NCI-H345 (cell line): ENCODE measurements at regions not wholly inside any gene's neighbourhood (a gene's known extent, or its start where the extent isn't known, plus 50 kb on each side); places are given as distances from the start of the nearest gene placed in this dataset.

Source experiments
- DNase-seq: peaks from one replicate; lab custom pipeline; 2025; lab: John Stamatoyannopoulos, UW

DNA sequence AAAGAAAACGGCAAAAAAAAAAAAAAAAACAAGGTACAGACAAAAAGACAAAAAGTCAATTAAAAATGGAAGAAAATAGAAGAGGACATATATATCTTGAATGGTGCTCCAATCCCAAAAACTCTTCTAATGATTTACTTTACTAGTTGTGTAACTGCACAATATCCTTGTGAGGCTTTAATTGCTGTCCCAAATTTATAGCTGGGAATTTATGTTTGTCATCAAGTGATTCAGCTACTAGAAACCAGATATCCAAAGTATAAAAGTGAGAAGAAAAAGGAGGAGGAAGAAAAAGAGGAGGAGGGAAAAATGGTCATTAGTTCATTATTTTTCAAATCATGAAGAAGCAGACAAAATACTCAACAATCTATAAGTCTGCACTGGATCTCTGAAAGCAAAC lies 150.8 kb upstream of the ARPP21 start:
- DNase-seq: no peak

DNA sequence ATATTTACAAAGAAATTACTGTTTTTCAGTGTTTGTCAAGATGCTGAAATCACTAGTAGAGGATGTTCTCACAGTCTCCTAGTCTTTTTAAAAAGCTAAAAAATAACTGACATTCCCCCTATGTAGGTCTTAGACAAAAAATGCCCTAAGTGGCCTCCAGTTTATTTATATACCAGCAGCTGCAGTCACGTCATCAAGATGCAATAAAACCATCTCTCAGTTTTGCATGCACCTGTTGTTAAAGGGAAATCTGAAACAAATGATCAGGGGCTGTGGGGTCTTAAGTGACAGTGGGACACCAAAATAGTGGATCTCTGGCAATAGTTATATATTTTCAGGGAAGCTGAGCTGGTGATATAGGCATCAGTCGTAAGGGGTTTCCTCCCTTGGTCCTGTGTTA lies 146.5 kb upstream of the ARPP21 start:
- DNase-seq: no peak

DNA sequence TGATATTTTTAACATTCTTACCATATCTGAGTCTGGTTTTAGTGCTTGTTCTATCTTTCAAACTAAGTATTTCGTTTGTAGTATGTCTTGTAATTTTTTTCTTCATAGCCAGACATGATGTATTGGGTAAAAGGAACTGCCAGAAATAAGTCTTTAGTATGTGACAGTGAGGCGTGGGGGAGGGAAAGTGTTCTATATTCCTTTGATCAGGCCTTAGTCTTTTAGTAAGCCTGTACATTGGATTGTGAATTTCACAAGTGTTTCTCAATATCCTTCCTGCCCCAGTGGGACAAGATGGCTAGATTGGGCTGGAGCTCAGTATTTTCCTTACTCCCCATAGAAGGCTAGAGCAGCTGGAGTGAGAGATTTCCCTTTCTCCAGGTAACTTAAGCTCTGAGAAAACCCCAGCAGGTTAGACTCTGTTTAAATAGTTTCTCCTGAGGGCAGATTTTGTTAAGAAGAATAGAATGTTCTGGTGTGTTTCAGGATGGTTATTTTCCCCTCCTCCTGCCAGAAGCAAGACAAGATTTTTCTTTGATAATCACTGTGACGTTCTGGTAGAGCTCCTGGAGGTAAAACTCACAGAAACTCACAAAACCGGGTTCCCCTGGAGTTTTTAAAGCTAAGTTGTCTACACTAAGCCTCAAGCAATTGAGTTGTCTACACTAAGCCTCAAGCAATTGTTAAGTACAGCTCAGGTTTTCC lies 140.7 kb upstream of the ARPP21 start:
- DNase-seq: no peak

DNA sequence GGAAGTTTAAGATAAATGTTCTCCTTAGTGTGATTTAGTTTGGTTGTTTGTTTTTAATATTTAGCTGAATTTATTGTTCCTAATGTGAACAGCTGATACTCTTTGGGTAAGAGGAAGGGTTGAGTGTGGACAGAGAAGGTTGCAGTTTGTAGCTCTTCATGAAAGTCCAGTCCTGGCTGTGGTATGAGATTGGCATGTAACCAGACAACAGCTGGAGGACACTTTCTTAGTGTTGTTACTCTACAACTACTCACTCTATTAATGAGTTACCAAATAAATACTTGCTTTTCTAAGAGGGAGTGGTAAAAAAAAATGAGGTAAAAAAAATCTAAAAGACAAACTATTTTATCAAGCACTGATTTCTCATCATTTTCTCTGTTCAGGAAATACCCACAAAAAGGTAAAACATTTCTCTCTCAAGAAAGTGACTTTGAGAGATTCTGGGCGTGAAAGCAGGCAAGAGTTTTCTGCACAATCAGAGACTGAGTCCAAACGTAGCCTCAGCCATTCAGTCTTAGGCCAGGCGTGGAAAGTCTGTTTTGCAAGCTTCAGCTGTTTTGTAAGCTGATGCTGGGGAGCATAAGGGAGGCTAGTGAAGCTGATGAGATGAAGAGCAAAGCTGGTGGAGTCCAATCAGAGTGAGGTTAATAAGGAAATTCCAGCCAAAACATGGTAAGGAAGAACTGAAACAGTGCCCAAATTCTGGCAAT lies 138.5 kb upstream of the ARPP21 start:
- DNase-seq: no peak

DNA sequence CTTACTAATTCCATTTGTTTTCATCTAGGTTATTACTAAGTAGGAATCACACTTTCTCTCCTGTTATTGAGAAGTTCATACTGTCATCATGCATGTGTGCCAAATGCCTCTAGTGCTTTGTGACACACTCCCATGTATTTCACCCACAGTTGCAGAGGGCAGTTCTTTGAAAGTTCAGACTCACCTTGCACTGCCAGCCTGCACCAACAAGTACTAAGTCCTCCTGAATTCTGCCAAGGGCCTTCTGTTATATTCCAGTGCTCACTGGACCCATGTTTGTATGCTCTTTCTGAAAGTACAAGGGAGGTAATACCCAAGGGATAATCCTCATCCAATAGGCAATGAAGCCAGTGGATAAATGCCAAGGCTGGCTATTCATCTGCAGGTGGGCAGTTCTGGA lies 136.6 kb upstream of the ARPP21 start:
- DNase-seq: no peak

DNA sequence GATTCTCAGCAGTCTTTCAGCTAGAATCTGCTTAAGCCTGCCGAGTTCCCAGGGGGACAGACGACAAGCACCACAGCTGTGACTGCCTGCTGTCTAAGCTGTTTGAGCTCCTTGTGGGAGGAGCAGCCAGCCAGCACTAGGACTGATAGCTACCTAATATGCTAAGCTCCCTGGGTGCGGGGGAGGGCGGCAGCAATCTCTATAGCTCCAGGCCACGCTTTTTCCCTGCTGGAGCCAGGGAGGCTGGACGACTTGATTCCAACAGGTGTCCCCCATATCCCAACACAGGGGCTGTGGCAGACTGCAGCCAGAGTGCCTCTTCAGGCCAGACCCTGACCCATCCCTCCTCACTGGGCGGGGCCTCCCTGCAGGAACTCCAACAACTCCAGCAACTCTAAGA lies 134.1 kb upstream of the ARPP21 start:
- peak; percentile 13 for DNase-seq

DNA sequence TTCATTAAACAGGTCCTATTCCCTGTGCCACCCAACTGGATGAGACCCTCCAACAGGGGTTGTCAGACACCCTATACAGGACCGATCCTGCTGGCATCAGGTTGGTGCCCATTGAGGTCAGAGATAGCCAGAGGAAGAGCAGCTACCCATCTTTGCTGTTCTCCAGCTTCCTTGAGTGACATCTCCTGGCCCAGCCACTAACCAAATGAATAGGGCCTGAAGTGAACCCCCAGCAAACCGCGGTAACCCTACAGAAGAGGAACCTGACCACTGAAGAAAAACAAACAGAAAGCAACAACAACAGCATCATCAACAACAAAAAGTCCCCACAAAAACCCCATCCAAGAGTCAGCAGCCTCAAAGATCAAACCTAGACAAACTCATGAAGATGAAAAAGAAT lies 133.6 kb upstream of the ARPP21 start:
- DNase-seq: no peak

DNA sequence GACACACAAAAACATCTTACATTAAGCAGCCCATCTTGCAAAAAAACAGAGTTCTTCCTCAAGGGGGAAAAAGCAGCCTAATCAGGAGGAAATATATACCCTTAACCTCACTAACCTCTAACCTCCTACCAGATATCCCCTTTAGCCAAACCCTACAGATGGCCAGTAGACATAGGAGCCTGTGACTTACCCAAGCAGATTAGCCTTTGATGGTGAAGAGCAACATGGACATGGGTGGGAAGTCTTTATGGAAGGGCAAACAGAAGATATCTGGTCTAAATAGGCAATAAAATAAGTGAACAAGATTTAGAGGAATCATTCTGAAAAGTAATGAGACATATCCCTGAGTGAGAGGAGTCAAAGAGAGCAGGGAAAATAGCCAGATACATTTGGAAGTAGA lies 119.4 kb upstream of the ARPP21 start:
- no peak for DNase-seq

DNA sequence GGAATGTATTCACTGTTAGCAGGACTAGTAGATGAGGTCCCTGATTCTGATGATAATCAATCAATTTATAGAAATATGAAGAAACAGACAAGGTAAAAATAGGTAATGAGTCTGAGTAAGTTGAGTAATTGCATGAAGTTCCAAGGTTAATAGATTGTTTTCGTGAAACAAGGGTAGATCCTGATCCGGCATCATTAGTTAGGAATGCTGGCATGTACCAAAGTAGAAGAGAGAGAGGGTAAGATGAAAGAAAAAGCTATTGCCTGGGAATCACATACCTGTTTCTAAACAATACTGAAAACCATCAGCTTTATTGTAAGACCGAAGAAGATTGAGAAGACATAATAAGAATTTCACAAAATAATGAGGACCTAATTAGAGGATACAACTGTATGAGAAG lies 118.1 kb upstream of the ARPP21 start:
- DNase-seq: no peak

DNA sequence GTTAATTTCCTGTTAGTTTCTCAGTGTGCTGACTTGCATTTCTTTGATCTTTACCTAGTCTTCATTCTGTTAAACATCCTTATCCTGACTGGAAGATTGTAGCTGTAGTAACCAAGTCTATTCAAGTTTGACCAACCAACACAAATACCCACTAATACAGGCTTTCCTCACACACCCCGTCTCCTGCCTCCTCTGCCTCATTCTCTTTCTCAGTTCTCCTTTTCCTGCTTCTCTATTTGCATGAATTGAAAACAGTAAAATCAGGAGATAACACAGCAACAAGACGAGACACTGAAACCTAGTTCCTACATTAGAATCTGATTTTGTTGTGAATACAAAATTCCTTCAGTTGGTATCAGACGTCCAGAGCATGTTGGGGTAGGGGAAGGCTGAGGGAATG lies 116.9 kb upstream of the ARPP21 start:
- no peak for DNase-seq

DNA sequence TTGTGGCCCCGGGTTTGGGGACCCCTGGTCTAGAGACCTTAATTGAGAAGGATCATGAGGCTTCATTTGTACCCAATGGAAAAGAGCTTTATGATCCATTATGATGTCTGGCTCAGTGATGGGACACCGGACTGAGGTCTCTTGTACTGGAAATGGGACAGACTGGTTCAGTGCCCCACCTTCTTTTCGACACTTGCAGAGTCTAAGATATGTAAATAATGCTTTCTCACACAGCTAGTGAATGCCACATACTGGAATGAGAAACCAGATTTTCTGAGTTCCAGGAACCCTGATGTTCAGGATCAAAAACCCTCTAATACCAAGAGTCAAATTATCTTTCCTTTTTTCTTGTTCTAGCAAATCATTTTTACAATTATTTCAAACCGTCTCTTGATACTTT lies 116.3 kb upstream of the ARPP21 start:
- DNase-seq: no peak

DNA sequence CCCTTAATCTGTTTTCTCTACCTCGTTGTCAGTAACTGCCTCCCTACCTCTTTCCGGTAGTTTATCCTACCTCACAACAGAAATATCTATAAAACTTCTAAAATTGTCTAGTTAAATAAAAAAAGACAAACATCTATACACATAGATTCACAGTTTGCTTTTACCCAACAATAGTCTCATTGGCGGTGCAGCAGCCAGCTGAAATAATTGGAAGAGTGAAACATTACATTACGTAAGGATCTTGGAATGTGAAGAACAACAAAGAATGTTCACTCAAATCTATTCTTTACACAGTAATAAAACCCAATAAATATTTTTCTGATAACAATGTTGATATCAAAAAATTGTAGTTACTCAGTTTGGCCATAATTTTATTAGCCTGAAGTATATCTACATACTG lies 115.5 kb upstream of the ARPP21 start:
- no peak for DNase-seq

DNA sequence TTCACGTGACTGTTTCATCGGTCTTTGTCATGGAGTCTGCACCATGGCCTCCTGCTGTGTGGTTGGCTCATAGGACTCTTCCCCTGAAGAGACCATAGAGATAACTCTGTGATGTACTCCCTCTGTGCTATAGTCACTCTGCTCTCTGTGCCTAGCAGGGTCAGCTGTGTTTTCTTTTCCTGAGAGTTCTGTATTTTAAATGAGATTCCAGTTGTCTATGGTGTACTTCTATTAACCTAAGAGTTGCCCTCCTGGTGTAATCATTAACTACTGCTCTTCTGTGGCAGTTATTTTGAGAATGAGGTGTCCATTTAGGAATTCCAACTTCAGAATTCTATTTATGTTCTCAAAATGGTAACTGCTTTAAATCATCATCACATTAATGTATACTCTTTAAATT lies 114.5 kb upstream of the ARPP21 start:
- DNase-seq: no peak

DNA sequence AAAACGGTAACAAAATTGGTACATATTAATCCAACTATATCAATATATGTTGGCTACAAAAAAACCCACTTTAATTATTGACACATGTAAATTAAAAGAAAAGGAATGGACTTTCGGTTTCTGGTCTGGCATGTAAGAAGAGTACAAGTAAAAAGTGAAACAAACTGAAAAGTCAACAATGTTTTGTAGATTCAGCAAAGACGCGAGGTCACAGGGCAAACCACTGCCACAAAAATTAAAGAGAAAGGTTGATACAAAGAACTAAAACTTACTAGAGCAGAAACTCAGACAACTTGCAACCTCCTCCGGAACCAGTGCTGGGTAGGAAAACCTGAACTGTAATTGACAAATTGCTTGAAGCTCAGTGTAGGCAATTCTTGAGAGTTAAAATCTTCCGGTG lies 110.6 kb upstream of the ARPP21 start:
- no peak for DNase-seq

DNA sequence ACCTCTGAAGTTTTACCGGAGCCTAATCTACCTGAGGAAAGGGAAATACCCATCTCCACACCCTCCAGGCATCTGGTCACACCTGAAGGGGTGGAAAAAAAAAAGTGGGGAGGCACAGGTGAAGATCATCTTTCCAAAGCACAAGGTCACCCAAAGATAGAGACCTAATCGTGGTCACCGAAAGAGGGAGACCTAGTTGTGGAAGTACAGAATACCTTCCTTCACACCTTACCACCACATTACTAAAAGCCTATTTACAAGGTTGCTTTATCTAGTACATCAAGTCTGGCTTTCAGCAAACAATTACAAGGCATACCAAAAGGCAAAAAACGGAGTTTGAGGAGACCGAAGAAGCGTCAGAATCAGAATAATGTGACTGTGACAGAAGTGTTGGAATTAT lies 110.0 kb upstream of the ARPP21 start:
- no peak for DNase-seq

DNA sequence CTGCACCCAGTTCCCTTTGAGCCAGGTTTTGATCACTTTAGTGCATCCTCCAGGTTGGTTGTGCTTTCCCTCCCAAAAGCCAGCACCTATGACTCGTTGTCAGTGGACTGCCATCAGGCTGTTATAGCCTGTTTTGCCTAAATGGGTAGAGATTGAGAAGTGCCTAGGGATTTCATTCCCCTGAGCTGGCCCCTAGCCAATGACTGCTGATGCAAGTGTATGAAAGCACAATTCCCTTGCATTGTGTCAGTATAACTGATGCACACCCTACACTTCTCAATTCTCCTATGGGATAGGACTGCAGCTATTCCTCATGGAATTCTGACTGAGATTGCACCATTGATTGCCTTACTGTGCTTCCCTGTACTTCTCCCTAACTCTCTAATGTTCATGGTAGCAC lies 102.1 kb upstream of the ARPP21 start:
- DNase-seq: peak; percentile 28

DNA sequence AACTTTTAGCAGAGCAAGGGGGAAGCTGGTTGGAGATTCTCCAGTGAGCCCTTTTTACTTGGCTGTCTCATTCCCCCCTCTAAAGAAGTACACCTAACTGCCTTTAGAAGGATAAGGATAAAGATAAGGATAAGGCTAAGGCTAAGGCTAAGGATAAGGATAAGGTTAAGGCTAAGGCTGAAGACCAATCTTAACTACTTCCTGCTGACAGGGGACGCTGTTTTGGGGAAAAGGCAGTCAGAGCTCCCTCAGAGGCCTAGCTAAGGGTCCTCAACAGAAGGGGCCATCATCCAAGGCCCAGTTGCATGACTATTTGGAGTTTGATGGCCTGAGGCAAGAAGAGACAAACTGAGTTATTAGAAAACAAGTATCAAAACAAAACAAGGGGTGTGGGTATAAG lies 94.3 kb upstream of the ARPP21 start:
- no peak for DNase-seq

DNA sequence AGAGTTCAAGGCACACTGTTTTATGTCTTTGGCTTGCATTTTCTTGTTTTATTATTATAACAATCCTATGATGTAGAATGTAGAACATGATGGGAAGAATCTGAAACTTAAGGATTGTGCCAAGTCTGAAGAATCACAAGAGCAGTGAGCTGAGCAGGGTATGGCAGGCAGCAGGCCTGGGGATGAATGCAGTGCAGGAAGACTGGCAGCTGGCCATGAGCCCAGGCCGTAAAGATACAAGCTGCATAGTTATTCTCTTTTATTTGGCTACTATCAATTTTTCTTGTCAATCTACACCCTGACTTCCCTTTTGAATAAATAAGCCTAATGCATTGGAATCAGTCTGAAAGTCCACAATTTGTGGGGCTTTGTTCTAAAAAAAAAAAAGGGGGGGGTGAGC lies 89.6 kb upstream of the ARPP21 start:
- DNase-seq: no peak

DNA sequence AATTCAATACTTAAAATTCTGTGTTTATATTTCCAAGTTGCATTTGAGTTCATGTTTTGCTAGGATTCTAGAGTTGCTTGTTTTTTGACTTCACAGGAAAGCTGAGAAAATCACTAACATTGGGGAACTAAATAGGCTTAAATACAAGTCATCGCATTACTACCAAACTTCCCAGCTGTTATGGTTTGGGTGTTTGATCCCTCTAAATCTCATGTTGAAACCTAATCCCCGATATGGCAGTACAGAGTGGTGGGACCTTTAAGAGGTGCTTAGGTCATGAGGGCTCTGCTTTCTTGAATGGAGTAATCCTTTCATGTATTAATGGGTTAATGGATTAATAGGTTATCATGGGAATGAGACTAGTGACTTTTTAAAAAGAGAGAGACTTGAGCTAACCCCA lies 77.2 kb upstream of the ARPP21 start:
- no peak for DNase-seq

DNA sequence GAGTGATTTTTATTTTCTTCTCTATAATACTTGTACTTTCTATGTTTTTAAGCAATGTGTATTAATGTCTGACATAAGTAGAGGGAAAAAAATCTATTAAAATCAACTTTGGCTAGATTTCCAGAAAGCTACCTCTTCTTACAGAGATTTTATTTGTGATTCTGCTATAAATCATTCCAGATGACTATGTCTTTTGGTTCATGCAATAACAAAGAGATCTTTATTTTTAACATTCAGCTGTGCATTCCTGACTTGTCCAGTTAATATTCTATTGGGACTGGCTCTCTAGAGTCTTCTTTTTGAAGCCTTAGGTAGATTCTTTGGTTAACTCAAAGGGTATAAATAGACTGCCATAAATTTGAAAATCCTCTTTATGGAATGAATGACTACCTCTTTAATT lies 74.3 kb upstream of the ARPP21 start:
- DNase-seq: no peak
